GM12892 (cell line): ENCODE measurements at regions not wholly inside any gene's neighbourhood (a gene's known extent, or its start where the extent isn't known, plus 50 kb on each side); places are given as distances from the start of the nearest gene placed in this dataset.

Experiments
- DNase-seq: peaks from one replicate; pipeline ENCODE4 v3.0.0; 2011; ENCODE audit not compliant: insufficient read length
- FAIRE-seq: peaks from 2 replicates; lab custom pipeline; 2011; peaks lifted over from hg19 to GRCh38; lab: Jason Lieb, UNC
- POLR2A ChIP-seq: IDR thresholded peaks from 2 replicates; pipeline ENCODE4 v1.6.1; 2011; ENCODE audit warnings: low read depth, low read length, control low read depth
- POLR2AphosphoS5 ChIP-seq: IDR thresholded peaks from 2 replicates; pipeline ENCODE4 v1.6.1; 2011; ENCODE audit warnings: low read depth, low read length, control low read depth
- TAF1 ChIP-seq: IDR thresholded peaks from 2 replicates; pipeline ENCODE4 v1.6.1; 2011; ENCODE audit warnings: low read depth, mild to moderate bottlenecking, control low read depth, low read length, borderline replicate concordance

- no peak for FAIRE-seq
- no peak for DNase-seq
- TF ChIP-seq POLR2AphosphoS5 (no peak), POLR2A (no peak), TAF1 (no peak)
These were observed 56.5 kb upstream of the IER3 start for GRCh38 chr6:30800871-30801270.

GRCh38 chr6:30799210-30799609 lies 54.9 kb upstream of the IER3 start:
- FAIRE-seq (no peak), DNase-seq (no peak)
- TF ChIP-seq TAF1: no peak
- TF ChIP-seq POLR2AphosphoS5: no peak
- TF ChIP-seq POLR2A: no peak

DNA sequence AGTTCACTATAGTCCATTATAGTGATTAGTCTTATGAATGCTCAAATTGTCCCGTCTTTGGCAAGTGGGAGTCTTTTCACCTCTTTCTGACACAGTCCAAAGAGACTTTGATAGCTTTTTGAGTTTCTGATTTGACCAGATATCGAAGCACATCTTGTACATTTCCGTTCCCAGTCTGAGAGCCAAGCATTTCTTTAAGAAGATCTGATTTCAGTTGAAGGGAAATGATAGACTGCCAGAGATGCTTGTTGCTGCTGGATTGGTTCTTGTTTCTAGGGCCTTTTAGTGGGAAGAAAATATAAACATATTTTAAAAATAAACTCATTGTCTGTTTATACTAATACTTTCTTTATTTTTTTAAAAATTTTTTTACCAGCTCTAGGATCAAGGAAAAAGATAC lies 54.1 kb upstream of the IER3 start:
- DNase-seq (no peak), FAIRE-seq (no peak)
- TF ChIP-seq POLR2AphosphoS5 (no peak), POLR2A (no peak), TAF1 (no peak)

- FAIRE-seq: no peak
- no peak for DNase-seq
- TF ChIP-seq POLR2AphosphoS5: no peak
- TF ChIP-seq POLR2A: no peak
- no peak for TF ChIP-seq TAF1
These were observed 51.4 kb upstream of the IER3 start for GRCh38 chr6:30795549-30796293.
